Bronchial epithelial cell (primary cell): ENCODE measurements at regions not wholly inside any gene's neighbourhood (a gene's known extent, or its start where the extent isn't known, plus 50 kb on each side); places are given as distances from the start of the nearest gene placed in this dataset.

Experiments used
- DNase-seq: peaks from one replicate; pipeline ENCODE4 v3.0.0-alpha.2; 2010; ENCODE audit warnings: low read depth
- FAIRE-seq: peaks from 2 replicates; lab custom pipeline; 2011; peaks lifted over from hg19 to GRCh38; lab: Jason Lieb, UNC
- H3K27me3 ChIP-seq: 2 replicates; pipeline ENCODE4 v1.5.1; 2011; ENCODE audit warnings: low read length; ENCODE audit not compliant: control insufficient read depth, insufficient read depth
- H3K36me3 ChIP-seq: 2 replicates; pipeline ENCODE4 v1.5.1; 2011; ENCODE audit warnings: low read length; ENCODE audit not compliant: control insufficient read depth, insufficient read depth
- H3K4me3 ChIP-seq: 2 replicates; pipeline ENCODE4 v1.5.1; 2011; ENCODE audit warnings: mild to moderate bottlenecking, low read depth, low read length, control low read depth
- CTCF ChIP-seq: IDR thresholded peaks from 2 replicates; pipeline ENCODE4 v1.5.1; 2011; ENCODE audit warnings: mild to moderate bottlenecking, moderate library complexity, low read length, control low read depth, inconsistent platforms; ENCODE audit not compliant: insufficient read depth, severe bottlenecking

DNA sequence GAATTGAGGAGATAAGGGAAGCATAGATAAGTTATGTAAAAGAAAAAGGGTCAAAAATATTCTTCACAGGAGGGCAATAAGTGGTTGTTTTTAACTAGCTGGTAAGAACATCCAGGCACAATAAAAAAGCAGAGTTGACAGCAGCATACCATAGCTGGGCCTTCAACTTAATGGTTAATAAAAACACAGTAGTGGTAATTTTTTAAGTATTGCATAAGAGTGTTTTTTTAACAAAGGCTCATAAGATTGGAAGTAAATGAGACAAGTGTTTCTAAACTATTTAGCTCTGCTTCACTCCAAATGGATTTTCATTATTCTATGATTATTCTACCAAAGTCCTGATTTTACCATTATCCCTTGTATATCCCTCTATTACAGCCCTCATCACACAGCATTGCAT lies 140.1 kb upstream of the TSPAN8 start:
- no peaks in the 10 kb centered on the region for H3K36me3 ChIP-seq
- TF ChIP-seq CTCF, result no peak
- FAIRE-seq (no peak), DNase-seq (no peak)
- no peak overlapping the region for H3K4me3 ChIP-seq
- H3K27me3 ChIP-seq, result no peaks in the 10 kb centered on the region

- no peak for TF ChIP-seq CTCF
- DNase-seq (no peak), FAIRE-seq (no peak)
- Histone ChIP-seq H3K27me3 (no peaks in the 10 kb centered on the region), H3K36me3 (no peaks in the 10 kb centered on the region), H3K4me3 (no peak overlapping the region)
Measured at GRCh38 chr12:71295953-71296352, 138.2 kb upstream of the TSPAN8 start.

GRCh38 chr12:71291746-71292145 lies 133.9 kb upstream of the TSPAN8 start:
- H3K36me3 ChIP-seq, result no peaks in the 10 kb centered on the region
- TF ChIP-seq CTCF, result no peak
- no peaks in the 10 kb centered on the region for H3K27me3 ChIP-seq
- no peak overlapping the region for H3K4me3 ChIP-seq
- no peak for FAIRE-seq
- no peak for DNase-seq

GRCh38 chr12:71283883-71284282 lies 126.1 kb upstream of the TSPAN8 start:
- H3K27me3 ChIP-seq, result no peaks in the 10 kb centered on the region
- TF ChIP-seq CTCF, result no peak
- H3K36me3 ChIP-seq, result no peaks in the 10 kb centered on the region
- DNase-seq (no peak), FAIRE-seq (no peak)
- H3K4me3 ChIP-seq, result no peak overlapping the region

DNA sequence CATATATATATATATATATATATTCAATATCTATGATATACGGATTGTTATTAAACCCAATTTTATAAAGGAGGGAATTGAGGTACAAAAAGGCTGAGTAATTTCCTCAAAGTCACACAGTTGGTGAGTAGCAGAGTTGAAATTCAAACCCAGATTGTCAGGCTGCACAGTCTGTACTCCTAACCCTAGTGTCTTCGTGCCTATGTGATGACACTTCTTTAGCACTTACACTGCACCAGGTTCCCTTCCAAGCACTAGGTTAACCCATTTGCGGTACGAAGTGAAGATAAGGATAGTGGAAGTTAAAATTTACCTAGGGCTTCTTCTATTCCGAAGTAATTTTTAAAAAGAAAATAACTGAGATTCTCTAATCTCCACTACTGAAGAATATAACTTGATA lies 125.1 kb upstream of the TSPAN8 start:
- Histone ChIP-seq H3K36me3 (no peaks in the 10 kb centered on the region), H3K27me3 (no peaks in the 10 kb centered on the region), H3K4me3 (no peak overlapping the region)
- no peak for TF ChIP-seq CTCF
- FAIRE-seq (no peak), DNase-seq (no peak)

DNA sequence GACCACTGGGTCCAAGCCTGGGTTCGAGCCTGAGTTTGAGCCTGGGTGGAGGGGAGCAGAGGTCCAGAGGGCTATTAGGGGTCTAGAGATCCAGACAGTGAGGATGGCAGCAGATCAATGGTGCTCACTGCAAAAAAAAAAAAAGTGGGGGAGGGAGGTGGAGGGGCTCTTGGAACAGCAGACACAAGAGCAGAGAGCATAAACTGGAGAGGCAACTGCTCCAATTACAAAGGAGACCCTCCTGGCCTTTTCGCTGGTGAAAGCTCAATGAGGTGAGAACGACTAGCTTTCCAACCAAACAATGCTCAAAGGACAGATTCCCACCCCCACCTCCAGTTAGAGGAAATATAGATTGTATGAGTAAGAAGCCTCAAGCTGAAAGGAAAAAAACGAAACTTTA lies 124.2 kb upstream of the TSPAN8 start:
- Histone ChIP-seq H3K36me3 (no peaks in the 10 kb centered on the region), H3K27me3 (no peaks in the 10 kb centered on the region), H3K4me3 (no peak overlapping the region)
- DNase-seq, result no peak
- no peak for FAIRE-seq
- TF ChIP-seq CTCF, result no peak
